DOHH2 (cell line): ENCODE measurements at regions not wholly inside any gene's neighbourhood (a gene's known extent, or its start where the extent isn't known, plus 50 kb on each side); places are given as distances from the start of the nearest gene placed in this dataset.

Experiments used
- H3F3A ChIP-seq: fragments of 200-600 bp; sonication (generic), shearing (Covaris generic); 2 replicates; pipeline ENCODE4 v1.6.0; 2016; ENCODE audit warnings: antibody characterized with exemption, mild to moderate bottlenecking; ENCODE audit not compliant: control insufficient read depth, insufficient read depth
- H3K27ac ChIP-seq: fragments of 200-600 bp; sonication (generic); 2 replicates; pipeline ENCODE4 v1.5.1; 2014; ENCODE audit warnings: low read depth, mild to moderate bottlenecking, low read length, moderate library complexity
- H3K27me3 ChIP-seq: fragments of 200-600 bp; sonication (generic); 2 replicates; pipeline ENCODE4 v1.6.1; 2014; ENCODE audit warnings: mild to moderate bottlenecking, low read length, mixed read lengths; ENCODE audit not compliant: control insufficient read depth
- H3K36me3 ChIP-seq: fragments of 200-600 bp; sonication (generic); 2 replicates; pipeline ENCODE4 v1.6.1; 2014; ENCODE audit warnings: mild to moderate bottlenecking, low read length, moderate library complexity, mixed read lengths; ENCODE audit not compliant: control insufficient read depth
- H3K4me1 ChIP-seq: fragments of 200-600 bp; sonication (generic); 2 replicates; pipeline ENCODE4 v1.6.1; 2014; ENCODE audit warnings: mild to moderate bottlenecking, low read length, mixed read lengths; ENCODE audit not compliant: control insufficient read depth
- H3K4me2 ChIP-seq: fragments of 200-600 bp; sonication (generic); 2 replicates; pipeline ENCODE4 v1.6.0; 2014; ENCODE audit warnings: mild to moderate bottlenecking, low read length, moderate library complexity
- H3K4me3 ChIP-seq: fragments of 200-600 bp; sonication (generic); 2 replicates; pipeline ENCODE4 v1.5.1; 2014; ENCODE audit warnings: mild to moderate bottlenecking, low read length, mixed read lengths
- H3K79me2 ChIP-seq: fragments of 200-600 bp; sonication (generic); 2 replicates; pipeline ENCODE4 v1.6.1; 2014; ENCODE audit warnings: mild to moderate bottlenecking, low read length, mixed read lengths; ENCODE audit not compliant: control insufficient read depth
- H3K9me2 ChIP-seq: fragments of 200-600 bp; sonication (generic); replicated peaks from 2 replicates; pipeline ENCODE4 v1.6.1; 2014; ENCODE audit warnings: mild to moderate bottlenecking, low read length, mixed read lengths; ENCODE audit not compliant: control insufficient read depth
- H3K9me3 ChIP-seq: fragments of 200-600 bp; sonication (generic); 2 replicates; pipeline ENCODE4 v1.6.1; 2014; ENCODE audit warnings: antibody characterized with exemption, low read length, mixed read lengths; ENCODE audit not compliant: control insufficient read depth, insufficient read depth
- H4K20me1 ChIP-seq: fragments of 200-600 bp; sonication (generic); 2 replicates; pipeline ENCODE4 v1.6.0; 2014; ENCODE audit warnings: low read depth, mild to moderate bottlenecking, antibody characterized with exemption, low read length, moderate library complexity; ENCODE audit not compliant: control insufficient read depth, insufficient read depth
- CTCF ChIP-seq: fragments of 200-600 bp; sonication (generic); IDR thresholded peaks from one replicate; pipeline ENCODE4 v1.5.1; 2014; ENCODE audit warnings: antibody characterized with exemption, mild to moderate bottlenecking, low read depth, low read length; ENCODE audit not compliant: poor library complexity, severe bottlenecking
- EZH2phosphoT487 ChIP-seq: fragments of 200-600 bp; sonication (generic); IDR thresholded peaks from 2 replicates; pipeline ENCODE4 v1.6.1; 2017; ENCODE audit warnings: borderline replicate concordance, mild to moderate bottlenecking, antibody characterized with exemption, low read length, moderate library complexity, mixed read lengths

GRCh38 chr16:54347961-54348360, 61.4 kb upstream of the IRX3 start:
- Histone ChIP-seq H3K9me3 (no peaks in the 10 kb centered on the region), H3K36me3 (no peaks in the 10 kb centered on the region), H3K4me1 (no peaks in the 10 kb centered on the region), H4K20me1 (no peaks in the 10 kb centered on the region), H3K79me2 (no peaks in the 10 kb centered on the region), H3K4me2 (no peak overlapping the region), H3K9me2 (no peaks in the 10 kb centered on the region), H3K27ac (no peak overlapping the region), H3K4me3 (no peak overlapping the region), H3F3A (no peaks in the 10 kb centered on the region), H3K27me3 (no peaks in the 10 kb centered on the region)
- no peak for TF ChIP-seq EZH2phosphoT487
- no peak for TF ChIP-seq CTCF

- TF ChIP-seq EZH2phosphoT487 (no peak), CTCF (no peak)
Measured at GRCh38 chr16:54346041-54346440, 59.5 kb upstream of the IRX3 start.

GRCh38 chr16:54344646-54345630, 58.4 kb upstream of the IRX3 start:
- Histone ChIP-seq H3K79me2 (no peaks in the 10 kb centered on the region), H3K36me3 (no peaks in the 10 kb centered on the region), H3K9me2 (no peaks in the 10 kb centered on the region), H3K9me3 (no peaks in the 10 kb centered on the region), H4K20me1 (no peaks in the 10 kb centered on the region), H3K27me3 (no peaks in the 10 kb centered on the region), H3K4me3 (no peak overlapping the region), H3K27ac (no peak overlapping the region), H3K4me1 (no peaks in the 10 kb centered on the region), H3K4me2 (no peak overlapping the region), H3F3A (no peaks in the 10 kb centered on the region)
- no peak for TF ChIP-seq EZH2phosphoT487
- TF ChIP-seq CTCF: no peak

More at GRCh38 chr16:54346041-54346440, 59.5 kb upstream of the IRX3 start:
- Histone ChIP-seq H3K36me3 (no peaks in the 10 kb centered on the region), H4K20me1 (no peaks in the 10 kb centered on the region), H3K27me3 (no peaks in the 10 kb centered on the region), H3K4me2 (no peak overlapping the region), H3F3A (no peaks in the 10 kb centered on the region), H3K27ac (no peak overlapping the region), H3K4me3 (no peak overlapping the region), H3K4me1 (no peaks in the 10 kb centered on the region), H3K9me3 (no peaks in the 10 kb centered on the region), H3K9me2 (no peaks in the 10 kb centered on the region), H3K79me2 (no peaks in the 10 kb centered on the region)
